SK-N-SH (cell line): ENCODE measurements at regions not wholly inside any gene's neighbourhood (a gene's known extent, or its start where the extent isn't known, plus 50 kb on each side); places are given as distances from the start of the nearest gene placed in this dataset.

ENCODE experiments used
- CTCF ChIA-PET: fragments of 300-600, 350-600 bp; formaldehyde crosslinking; extraction: SDS; loops from one replicate; lab custom pipeline; 2021; lab: Yijun Ruan, JAX
- POLR2A ChIA-PET: fragments of 350-600 bp; sonication (Branson Sonifier 250); formaldehyde crosslinking; extraction: SDS; loops from one replicate; lab custom pipeline; 2020; ENCODE audit warnings: antibody characterized with exemption, inconsistent platforms; lab: Yijun Ruan, JAX
- DNase-seq: peaks from one replicate; pipeline ENCODE4 v3.0.0; 2012
- H2AFZ ChIP-seq: fragments of 200-600 bp; sonication (generic); 2 replicates; pipeline ENCODE4 v1.8.1; 2016; ENCODE audit warnings: antibody characterized with exemption, mild to moderate bottlenecking, low read depth
- H3F3A ChIP-seq: fragments of 200-600 bp; sonication (generic); replicated peaks from 2 replicates; pipeline ENCODE3; 2016; ENCODE audit warnings: antibody characterized with exemption, mild to moderate bottlenecking; ENCODE audit not compliant: insufficient read depth
- H3K27ac ChIP-seq, 2 experiments: fragments of 200-500 bp in 1 of 2; fragments of 200-600 bp in 1 of 2; sonication (Bioruptor generic) in 1 of 2; sonication (generic), shearing (Covaris generic) in 1 of 2; 2 replicates each; pipeline versions ENCODE4 v1.5.1 to v1.6.1; 2014 to 2016; ENCODE audit warnings: low read depth in 2 of 2, inconsistent platforms in 1 of 2, low read length in 1 of 2, mild to moderate bottlenecking in 1 of 2, mixed read lengths in 1 of 2
- H3K27me3 ChIP-seq: fragments of 200-600 bp; sonication (generic), shearing (Covaris generic); 2 replicates; pipeline ENCODE4 v1.6.1; 2016; ENCODE audit warnings: mixed run types; ENCODE audit not compliant: insufficient read depth
- H3K36me3 ChIP-seq, 2 experiments: fragments of 200-500 bp in 1 of 2; fragments of 200-600 bp in 1 of 2; sonication (Bioruptor generic) in 1 of 2; sonication (generic) in 1 of 2; replicated peaks in 1 of 2; 2 replicates each; pipeline versions ENCODE3 to v1.5.1; 2014 to 2016; ENCODE audit warnings: low read length in 1 of 2, mild to moderate bottlenecking in 1 of 2; ENCODE audit not compliant: insufficient read depth in 2 of 2, control insufficient read depth in 1 of 2
- H3K4me1 ChIP-seq, 2 experiments: fragments of 200-500 bp in 1 of 2; fragments of 200-600 bp in 1 of 2; sonication (Bioruptor generic) in 1 of 2; sonication (generic), shearing (Covaris generic) in 1 of 2; 2 replicates each; pipeline versions ENCODE4 v1.5.1 to v1.6.1; 2014 to 2016; ENCODE audit warnings: low read depth in 1 of 2, low read length in 1 of 2, mixed run types in 1 of 2; ENCODE audit not compliant: insufficient read depth in 2 of 2, control insufficient read depth in 1 of 2
- H3K4me2 ChIP-seq: fragments of 200-600 bp; sonication (generic), shearing (Covaris generic); 2 replicates; pipeline ENCODE4 v1.6.1; 2017; ENCODE audit warnings: mixed run types
- H3K4me3 ChIP-seq, 2 experiments: fragments of 200-500 bp in 1 of 2; fragments of 200-600 bp in 1 of 2; sonication (Bioruptor generic) in 1 of 2; sonication (generic), shearing (Covaris generic) in 1 of 2; 2 replicates each; pipeline versions ENCODE4 v1.5.1 to v1.8.1; 2014 to 2016; ENCODE audit warnings: low read depth in 2 of 2, inconsistent platforms in 1 of 2, low read length in 1 of 2, mild to moderate bottlenecking in 1 of 2, mixed read lengths in 1 of 2, moderate library complexity in 1 of 2
- H3K79me2 ChIP-seq: fragments of 200-600 bp; sonication (generic); 2 replicates; pipeline ENCODE4 v1.8.1; 2017; ENCODE audit warnings: mild to moderate bottlenecking; ENCODE audit not compliant: insufficient read depth
- H3K9ac ChIP-seq: fragments of 200-600 bp; sonication (generic); 2 replicates; pipeline ENCODE4 v1.6.1; 2017; ENCODE audit warnings: mixed run types
- H3K9me2 ChIP-seq: fragments of 200-600 bp; sonication (generic); 2 replicates; pipeline ENCODE4 v1.6.1; 2017; ENCODE audit warnings: mixed run types
- H3K9me3 ChIP-seq: fragments of 200-600 bp; sonication (generic); 2 replicates; pipeline ENCODE4 v1.6.1; 2017; ENCODE audit warnings: mixed run types, mild to moderate bottlenecking, moderate library complexity
- H4K20me1 ChIP-seq: fragments of 200-600 bp; sonication (generic); 2 replicates; pipeline ENCODE4 v1.6.1; 2017; ENCODE audit warnings: mild to moderate bottlenecking, mixed run types; ENCODE audit not compliant: insufficient read depth
- CHD2 ChIP-seq: fragments of 150-350 bp; IDR thresholded peaks from 2 replicates; pipeline ENCODE4 v1.6.1; 2018; ENCODE audit warnings: low read length; ENCODE audit not compliant: partially characterized antibody
- EP300 ChIP-seq, 2 experiments: IDR thresholded peaks; 2 replicates each; pipeline versions ENCODE4 v1.4.0 to v1.6.1; 2012; ENCODE audit warnings: borderline replicate concordance in 1 of 2, low read depth in 1 of 2, low read length in 1 of 2
- FOSL2 ChIP-seq: IDR thresholded peaks from 2 replicates; pipeline ENCODE4 v1.4.0; 2012; ENCODE audit warnings: low read depth, mild to moderate bottlenecking, moderate library complexity, borderline replicate concordance
- FOXJ3 ChIP-seq: sonication (generic); formaldehyde crosslinking; IDR thresholded peaks from 2 replicates; pipeline ENCODE4 v1.5.1; 2020; ENCODE audit warnings: mild to moderate bottlenecking, missing genetic modification reagents
- FOXM1 ChIP-seq: IDR thresholded peaks from 2 replicates; pipeline ENCODE4 v1.4.0; 2012; ENCODE audit warnings: low read depth, mild to moderate bottlenecking
- GATA2 ChIP-seq: sonication (generic); formaldehyde crosslinking; IDR thresholded peaks from 2 replicates; pipeline ENCODE4 v1.5.0; 2020; ENCODE audit warnings: mild to moderate bottlenecking, missing genetic modification reagents
- IRF3 ChIP-seq: fragments of 150-350 bp; IDR thresholded peaks from 2 replicates; pipeline ENCODE4 v1.6.1; 2016; ENCODE audit warnings: mild to moderate bottlenecking, low read depth, low read length
- MEF2A ChIP-seq: IDR thresholded peaks from 2 replicates; pipeline ENCODE4 v1.4.0; 2012; ENCODE audit warnings: low read depth, borderline replicate concordance
- MXI1 ChIP-seq: IDR thresholded peaks from 2 replicates; pipeline ENCODE4 v1.6.1; 2012; ENCODE audit warnings: mild to moderate bottlenecking, low read depth, low read length, improper control_type of control experiment
- NFIC ChIP-seq: IDR thresholded peaks from 2 replicates; pipeline ENCODE4 v1.4.0; 2012; ENCODE audit warnings: borderline replicate concordance
- RCOR1 ChIP-seq: fragments of 150-350 bp; IDR thresholded peaks from 2 replicates; pipeline ENCODE4 v1.6.1; 2017; ENCODE audit warnings: antibody characterized with exemption, low read length
- RXRA ChIP-seq: IDR thresholded peaks from 2 replicates; pipeline ENCODE4 v1.4.0; 2012; ENCODE audit warnings: low read depth, mild to moderate bottlenecking, borderline replicate concordance
- SIN3A ChIP-seq: IDR thresholded peaks from 2 replicates; pipeline ENCODE4 v1.6.1; 2012; ENCODE audit warnings: low read depth, mild to moderate bottlenecking, low read length, moderate library complexity, borderline replicate concordance
- TAF1 ChIP-seq: IDR thresholded peaks from 2 replicates; pipeline ENCODE4 v1.6.1; 2012; ENCODE audit warnings: low read depth, mild to moderate bottlenecking, low read length, moderate library complexity, borderline replicate concordance
- WGBS: methylation state at CpG from one replicate; pipeline ENCODE4 v1.1.6; 2017; ENCODE audit warnings: low lambda C conversion rate; 5-methylcytosine and 5-hydroxymethylcytosine counted together
- TF ChIP-seq, protein P1 (sequence below): IDR thresholded peaks from 2 replicates; pipeline ENCODE4 v1.6.1; 2012; ENCODE audit warnings: mild to moderate bottlenecking, low read depth, low read length, moderate library complexity
- TF ChIP-seq, protein P2 (sequence below): fragments of 150-350 bp; IDR thresholded peaks from 2 replicates; pipeline ENCODE4 v1.6.1; 2017; ENCODE audit warnings: antibody characterized with exemption, low read length, low read depth, borderline replicate concordance

- 2% methylated on average over 2 of the region's 2 CpGs for WGBS
- Histone ChIP-seq H3K9ac (no peak overlapping the region), H3K36me3 (no peaks in the 10 kb centered on the region), H3K9me2 (no peaks in the 10 kb centered on the region), H3K9me3 (no peaks in the 10 kb centered on the region), H3K79me2 (no peaks in the 10 kb centered on the region), H3K4me1 (no peaks in the 10 kb centered on the region), H3K4me2 (no peak overlapping the region), H3K27ac (no peak overlapping the region), H3K27me3 (no peaks in the 10 kb centered on the region; the same call in 1 of the 2 replicates), H3F3A (no peaks in the 10 kb centered on the region), H2AFZ (no peak overlapping the region), H3K4me3 (no peak overlapping the region), H4K20me1 (no peaks in the 10 kb centered on the region)
- ChIA-PET CTCF (no interaction called here), POLR2A (no interaction called here)
- TF ChIP-seq FOXM1 (no peak), EP300 (IDR thresholded peaks at IDR 0.05; ENCODE audit: borderline replicate concordance in 1 of 2, low read depth in 1 of 2, low read length in 1 of 2) (no peak), FOSL2 (no peak), IRF3 (no peak), RCOR1 (no peak)
- no peak for DNase-seq
Measured at GRCh38 chr5:4722886-4723285, 417.2 kb upstream of the ADAMTS16 start.

DNA sequence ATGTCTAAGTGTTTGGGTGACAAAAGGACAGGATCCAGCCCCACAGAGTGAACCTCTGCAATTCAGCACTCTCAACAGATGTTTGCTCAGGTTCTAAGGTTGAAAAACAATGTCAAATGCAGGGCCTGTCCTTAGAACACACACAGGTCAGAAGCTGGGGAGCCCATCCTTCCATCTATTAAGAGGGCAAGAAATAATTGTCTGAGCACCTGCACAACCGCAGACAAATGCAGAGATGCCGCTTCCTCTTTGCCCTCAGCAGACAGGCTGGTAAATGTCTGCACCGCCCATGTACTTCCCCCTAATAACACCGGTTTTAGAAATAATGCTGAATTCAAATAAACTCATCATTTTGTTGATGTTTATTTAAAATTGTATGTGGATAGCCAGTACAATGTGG, 414.5 kb upstream of the ADAMTS16 start:
- Histone ChIP-seq H3K27ac (no peak overlapping the region), H2AFZ (no peak overlapping the region)
- TF ChIP-seq FOSL2: no peak
- TF ChIP-seq, protein P1, sequence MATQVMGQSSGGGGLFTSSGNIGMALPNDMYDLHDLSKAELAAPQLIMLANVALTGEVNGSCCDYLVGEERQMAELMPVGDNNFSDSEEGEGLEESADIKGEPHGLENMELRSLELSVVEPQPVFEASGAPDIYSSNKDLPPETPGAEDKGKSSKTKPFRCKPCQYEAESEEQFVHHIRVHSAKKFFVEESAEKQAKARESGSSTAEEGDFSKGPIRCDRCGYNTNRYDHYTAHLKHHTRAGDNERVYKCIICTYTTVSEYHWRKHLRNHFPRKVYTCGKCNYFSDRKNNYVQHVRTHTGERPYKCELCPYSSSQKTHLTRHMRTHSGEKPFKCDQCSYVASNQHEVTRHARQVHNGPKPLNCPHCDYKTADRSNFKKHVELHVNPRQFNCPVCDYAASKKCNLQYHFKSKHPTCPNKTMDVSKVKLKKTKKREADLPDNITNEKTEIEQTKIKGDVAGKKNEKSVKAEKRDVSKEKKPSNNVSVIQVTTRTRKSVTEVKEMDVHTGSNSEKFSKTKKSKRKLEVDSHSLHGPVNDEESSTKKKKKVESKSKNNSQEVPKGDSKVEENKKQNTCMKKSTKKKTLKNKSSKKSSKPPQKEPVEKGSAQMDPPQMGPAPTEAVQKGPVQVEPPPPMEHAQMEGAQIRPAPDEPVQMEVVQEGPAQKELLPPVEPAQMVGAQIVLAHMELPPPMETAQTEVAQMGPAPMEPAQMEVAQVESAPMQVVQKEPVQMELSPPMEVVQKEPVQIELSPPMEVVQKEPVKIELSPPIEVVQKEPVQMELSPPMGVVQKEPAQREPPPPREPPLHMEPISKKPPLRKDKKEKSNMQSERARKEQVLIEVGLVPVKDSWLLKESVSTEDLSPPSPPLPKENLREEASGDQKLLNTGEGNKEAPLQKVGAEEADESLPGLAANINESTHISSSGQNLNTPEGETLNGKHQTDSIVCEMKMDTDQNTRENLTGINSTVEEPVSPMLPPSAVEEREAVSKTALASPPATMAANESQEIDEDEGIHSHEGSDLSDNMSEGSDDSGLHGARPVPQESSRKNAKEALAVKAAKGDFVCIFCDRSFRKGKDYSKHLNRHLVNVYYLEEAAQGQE: no peak
- TF ChIP-seq MXI1: no peak
- TF ChIP-seq GATA2 (CRISPR knock-in tag): no peak
- TF ChIP-seq MEF2A: no peak
- no peak for TF ChIP-seq SIN3A
- no peak for TF ChIP-seq NFIC
- TF ChIP-seq FOXJ3 (CRISPR knock-in tag): no peak
- TF ChIP-seq, protein P2, sequence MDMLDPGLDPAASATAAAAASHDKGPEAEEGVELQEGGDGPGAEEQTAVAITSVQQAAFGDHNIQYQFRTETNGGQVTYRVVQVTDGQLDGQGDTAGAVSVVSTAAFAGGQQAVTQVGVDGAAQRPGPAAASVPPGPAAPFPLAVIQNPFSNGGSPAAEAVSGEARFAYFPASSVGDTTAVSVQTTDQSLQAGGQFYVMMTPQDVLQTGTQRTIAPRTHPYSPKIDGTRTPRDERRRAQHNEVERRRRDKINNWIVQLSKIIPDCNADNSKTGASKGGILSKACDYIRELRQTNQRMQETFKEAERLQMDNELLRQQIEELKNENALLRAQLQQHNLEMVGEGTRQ: no peak
- TF ChIP-seq RXRA: no peak
- TF ChIP-seq TAF1: no peak
- no peak for TF ChIP-seq CHD2
- TF ChIP-seq, all 33 proteins: peak for 0
- CTCF ChIA-PET: no interaction called here
- no peaks in the 10 kb centered on the region; the same call in 1 of the 2 replicates for H3K27me3 ChIP-seq
- no peak for DNase-seq
- no peaks in the 10 kb centered on the region for H4K20me1 ChIP-seq
- H3K4me2 ChIP-seq: no peak overlapping the region
- no peaks in the 10 kb centered on the region for H3K79me2 ChIP-seq
- no peaks in the 10 kb centered on the region for H3F3A ChIP-seq
- no peaks in the 10 kb centered on the region for H3K9me3 ChIP-seq
- no peak overlapping the region for H3K4me3 ChIP-seq
- POLR2A ChIA-PET: no interaction called here
- under 1% methylated on average over 4 of the region's 4 CpGs for WGBS
- no peaks in the 10 kb centered on the region for H3K4me1 ChIP-seq
- H3K9ac ChIP-seq: no peak overlapping the region
- no peaks in the 10 kb centered on the region for H3K9me2 ChIP-seq
- H3K36me3 ChIP-seq: no peaks in the 10 kb centered on the region
